Hepatocyte (in vitro differentiated cells): ENCODE measurements at regions not wholly inside any gene's neighbourhood (a gene's known extent, or its start where the extent isn't known, plus 50 kb on each side); places are given as distances from the start of the nearest gene placed in this dataset.

Experiments used
- DNase-seq: peaks from one replicate; pipeline ENCODE4 v3.0.0-alpha.2; 2016; ENCODE audit warnings: low spot score
- H2AFZ ChIP-seq: fragments of 200-600 bp; sonication (generic); 2 replicates; pipeline ENCODE4 v1.6.0; 2016; ENCODE audit warnings: antibody characterized with exemption, mild to moderate bottlenecking
- H3K27ac ChIP-seq: fragments of 200-600 bp; sonication (generic); 2 replicates; pipeline ENCODE4 v1.5.1; 2016; ENCODE audit warnings: mild to moderate bottlenecking
- H3K27me3 ChIP-seq: fragments of 200-600 bp; sonication (generic); 2 replicates; pipeline ENCODE4 v1.6.1; 2016
- H3K36me3 ChIP-seq: fragments of 200-600 bp; sonication (generic); replicated peaks from 2 replicates; pipeline ENCODE4 v1.5.1; 2016; ENCODE audit warnings: low read depth; ENCODE audit not compliant: insufficient read depth
- H3K4me1 ChIP-seq: fragments of 200-600 bp; sonication (generic); 2 replicates; pipeline ENCODE4 v1.5.1; 2016; ENCODE audit warnings: mild to moderate bottlenecking, moderate library complexity; ENCODE audit not compliant: insufficient read depth
- H3K4me2 ChIP-seq: fragments of 200-600 bp; sonication (generic); 2 replicates; pipeline ENCODE4 v1.6.0; 2016
- H3K4me3 ChIP-seq: fragments of 200-600 bp; sonication (generic); 2 replicates; pipeline ENCODE4 v1.5.1; 2016; ENCODE audit warnings: mild to moderate bottlenecking
- H3K79me2 ChIP-seq: fragments of 200-600 bp; sonication (generic); 2 replicates; pipeline ENCODE4 v1.6.0; 2017; ENCODE audit warnings: mild to moderate bottlenecking
- H3K9me2 ChIP-seq: fragments of 200-600 bp; sonication (generic); replicated peaks from 2 replicates; pipeline ENCODE4 v1.6.0; 2017; ENCODE audit warnings: mild to moderate bottlenecking; ENCODE audit not compliant: insufficient read depth
- H3K9me3 ChIP-seq: fragments of 200-600 bp; sonication (generic); 2 replicates; pipeline ENCODE4 v1.5.1; 2016; ENCODE audit warnings: low read depth, mild to moderate bottlenecking
- H4K20me1 ChIP-seq: fragments of 200-600 bp; sonication (generic); 2 replicates; pipeline ENCODE4 v1.6.0; 2016; ENCODE audit warnings: mild to moderate bottlenecking; ENCODE audit not compliant: insufficient read depth, poor library complexity, severe bottlenecking
- CTCF ChIP-seq: fragments of 200-600 bp; sonication (generic); IDR thresholded peaks from 2 replicates; pipeline ENCODE4 v1.5.1; 2016; ENCODE audit warnings: antibody characterized with exemption, mild to moderate bottlenecking; ENCODE audit not compliant: poor library complexity
- EZH2 ChIP-seq: fragments of 200-600 bp; sonication (generic); IDR thresholded peaks from 2 replicates; pipeline ENCODE4 v1.6.1; 2016; ENCODE audit warnings: antibody characterized with exemption, mild to moderate bottlenecking, borderline replicate concordance
- EZH2phosphoT487 ChIP-seq: fragments of 200-600 bp; sonication (generic); IDR thresholded peaks from one replicate; pipeline ENCODE4 v1.6.1; 2018; ENCODE audit warnings: antibody characterized with exemption, mild to moderate bottlenecking, low read depth, moderate library complexity; ENCODE audit not compliant: unreplicated experiment, severe bottlenecking
- WGBS: methylation state at CpG from one replicate; pipeline ENCODE4 v1.1.6; 2016; ENCODE audit warnings: low lambda C conversion rate; ENCODE audit errors: missing lambda C conversion rate; 5-methylcytosine and 5-hydroxymethylcytosine counted together

- Histone ChIP-seq H3K36me3 (no peaks in the 10 kb centered on the region), H3K79me2 (no peaks in the 10 kb centered on the region), H3K4me3 (no peak overlapping the region), H4K20me1 (no peaks in the 10 kb centered on the region), H3K27ac (no peak overlapping the region), H3K9me3 (no peaks in the 10 kb centered on the region), H3K4me2 (no peak overlapping the region), H3K27me3 (no peaks in the 10 kb centered on the region), H3K9me2 (no peaks in the 10 kb centered on the region), H3K4me1 (peaks cover 5% of the 10 kb centered on the region), H2AFZ (no peak overlapping the region)
- TF ChIP-seq CTCF (no peak), EZH2phosphoT487 (no peak), EZH2 (no peak)
- WGBS = 40% methylated on average over 3 of the region's 3 CpGs
- no peak for DNase-seq
These were observed 262.6 kb upstream of the DDX18 start for GRCh38 chr2:117551858-117552257.

GRCh38 chr2:117553448-117553847 is 261.0 kb upstream of the DDX18 start:
- H3K9me3 ChIP-seq = no peaks in the 10 kb centered on the region
- H2AFZ ChIP-seq = no peak overlapping the region
- TF ChIP-seq EZH2 (no peak), CTCF (no peak), EZH2phosphoT487 (no peak)
- WGBS = 78% methylated on average over 4 of the region's 4 CpGs
- H3K9me2 ChIP-seq = no peaks in the 10 kb centered on the region
- H3K4me3 ChIP-seq = no peak overlapping the region
- H3K4me1 ChIP-seq = peaks cover 5% of the 10 kb centered on the region
- no peaks in the 10 kb centered on the region for H3K27me3 ChIP-seq
- no peak overlapping the region for H3K4me2 ChIP-seq
- H4K20me1 ChIP-seq = no peaks in the 10 kb centered on the region
- no peaks in the 10 kb centered on the region for H3K79me2 ChIP-seq
- no peak for DNase-seq
- H3K27ac ChIP-seq = no peak overlapping the region
- H3K36me3 ChIP-seq = no peaks in the 10 kb centered on the region

DNA sequence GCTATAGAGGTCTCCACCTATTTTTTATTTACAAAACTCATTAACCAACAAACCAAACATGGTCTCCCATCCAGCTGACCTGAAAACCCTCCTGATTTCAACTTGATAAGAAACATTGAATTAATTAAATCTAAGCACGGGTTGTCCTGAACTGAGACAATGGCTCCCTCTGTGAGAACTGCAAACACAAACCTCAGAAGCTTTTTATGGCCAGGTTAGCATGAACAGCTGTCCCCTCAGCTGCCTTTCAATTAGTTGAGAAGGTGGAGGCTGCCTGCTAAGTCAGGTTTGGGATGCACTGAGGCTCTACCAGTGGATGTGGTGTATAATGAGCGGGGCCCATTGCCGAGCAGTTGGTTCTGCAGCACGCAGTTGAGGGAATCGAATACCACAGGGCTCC is 258.5 kb upstream of the DDX18 start:
- Histone ChIP-seq H3K4me3 (no peak overlapping the region), H3K79me2 (no peaks in the 10 kb centered on the region), H3K9me2 (no peaks in the 10 kb centered on the region), H3K27ac (peak overlapping the region; percentile 75), H2AFZ (peak overlapping the region; percentile 17), H3K4me1 (peaks cover 5% of the 10 kb centered on the region), H3K36me3 (no peaks in the 10 kb centered on the region), H3K9me3 (no peaks in the 10 kb centered on the region), H4K20me1 (no peaks in the 10 kb centered on the region), H3K4me2 (peak overlapping the region; percentile 17), H3K27me3 (no peaks in the 10 kb centered on the region)
- 83% methylated on average over 5 of the region's 5 CpGs for WGBS
- DNase-seq = no peak
- TF ChIP-seq EZH2 = no peak
- TF ChIP-seq EZH2phosphoT487 = no peak
- no peak for TF ChIP-seq CTCF

- H3K79me2 ChIP-seq = no peaks in the 10 kb centered on the region
- H3K4me1 ChIP-seq = peaks cover 1% of the 10 kb centered on the region
- 70% methylated on average over 3 of the region's 3 CpGs for WGBS
- no peak overlapping the region for H3K4me2 ChIP-seq
- no peaks in the 10 kb centered on the region for H3K27me3 ChIP-seq
- no peak overlapping the region for H2AFZ ChIP-seq
- H3K4me3 ChIP-seq = no peak overlapping the region
- H3K27ac ChIP-seq = no peak overlapping the region
- no peaks in the 10 kb centered on the region for H4K20me1 ChIP-seq
- DNase-seq = no peak
- no peaks in the 10 kb centered on the region for H3K9me2 ChIP-seq
- no peaks in the 10 kb centered on the region for H3K9me3 ChIP-seq
- no peaks in the 10 kb centered on the region for H3K36me3 ChIP-seq
- TF ChIP-seq CTCF = no peak
- TF ChIP-seq EZH2 = no peak
- no peak for TF ChIP-seq EZH2phosphoT487
These were observed 256.9 kb upstream of the DDX18 start for GRCh38 chr2:117557626-117558025.
